DOHH2 (cell line): ENCODE measurements at regions not wholly inside any gene's neighbourhood (a gene's known extent, or its start where the extent isn't known, plus 50 kb on each side); places are given as distances from the start of the nearest gene placed in this dataset.

Experiments
- H3F3A ChIP-seq: fragments of 200-600 bp; sonication (generic), shearing (Covaris generic); 2 replicates; pipeline ENCODE4 v1.6.0; 2016; ENCODE audit warnings: antibody characterized with exemption, mild to moderate bottlenecking; ENCODE audit not compliant: control insufficient read depth, insufficient read depth
- H3K27ac ChIP-seq: fragments of 200-600 bp; sonication (generic); 2 replicates; pipeline ENCODE4 v1.5.1; 2014; ENCODE audit warnings: low read depth, mild to moderate bottlenecking, low read length, moderate library complexity
- H3K27me3 ChIP-seq: fragments of 200-600 bp; sonication (generic); 2 replicates; pipeline ENCODE4 v1.6.1; 2014; ENCODE audit warnings: mild to moderate bottlenecking, low read length, mixed read lengths; ENCODE audit not compliant: control insufficient read depth
- H3K36me3 ChIP-seq: fragments of 200-600 bp; sonication (generic); 2 replicates; pipeline ENCODE4 v1.6.1; 2014; ENCODE audit warnings: mild to moderate bottlenecking, low read length, moderate library complexity, mixed read lengths; ENCODE audit not compliant: control insufficient read depth
- H3K4me1 ChIP-seq: fragments of 200-600 bp; sonication (generic); 2 replicates; pipeline ENCODE4 v1.6.1; 2014; ENCODE audit warnings: mild to moderate bottlenecking, low read length, mixed read lengths; ENCODE audit not compliant: control insufficient read depth
- H3K4me2 ChIP-seq: fragments of 200-600 bp; sonication (generic); 2 replicates; pipeline ENCODE4 v1.6.0; 2014; ENCODE audit warnings: mild to moderate bottlenecking, low read length, moderate library complexity
- H3K4me3 ChIP-seq: fragments of 200-600 bp; sonication (generic); 2 replicates; pipeline ENCODE4 v1.5.1; 2014; ENCODE audit warnings: mild to moderate bottlenecking, low read length, mixed read lengths
- H3K79me2 ChIP-seq: fragments of 200-600 bp; sonication (generic); 2 replicates; pipeline ENCODE4 v1.6.1; 2014; ENCODE audit warnings: mild to moderate bottlenecking, low read length, mixed read lengths; ENCODE audit not compliant: control insufficient read depth
- H3K9me2 ChIP-seq: fragments of 200-600 bp; sonication (generic); replicated peaks from 2 replicates; pipeline ENCODE4 v1.6.1; 2014; ENCODE audit warnings: mild to moderate bottlenecking, low read length, mixed read lengths; ENCODE audit not compliant: control insufficient read depth
- H3K9me3 ChIP-seq: fragments of 200-600 bp; sonication (generic); 2 replicates; pipeline ENCODE4 v1.6.1; 2014; ENCODE audit warnings: antibody characterized with exemption, low read length, mixed read lengths; ENCODE audit not compliant: control insufficient read depth, insufficient read depth
- H4K20me1 ChIP-seq: fragments of 200-600 bp; sonication (generic); 2 replicates; pipeline ENCODE4 v1.6.0; 2014; ENCODE audit warnings: low read depth, mild to moderate bottlenecking, antibody characterized with exemption, low read length, moderate library complexity; ENCODE audit not compliant: control insufficient read depth, insufficient read depth
- EZH2phosphoT487 ChIP-seq: fragments of 200-600 bp; sonication (generic); IDR thresholded peaks from 2 replicates; pipeline ENCODE4 v1.6.1; 2017; ENCODE audit warnings: borderline replicate concordance, mild to moderate bottlenecking, antibody characterized with exemption, low read length, moderate library complexity, mixed read lengths
- TF ChIP-seq, protein P1 (sequence below): fragments of 200-600 bp; sonication (generic); IDR thresholded peaks from one replicate; pipeline ENCODE4 v1.5.1; 2014; ENCODE audit warnings: antibody characterized with exemption, mild to moderate bottlenecking, low read depth, low read length; ENCODE audit not compliant: poor library complexity, severe bottlenecking

DNA sequence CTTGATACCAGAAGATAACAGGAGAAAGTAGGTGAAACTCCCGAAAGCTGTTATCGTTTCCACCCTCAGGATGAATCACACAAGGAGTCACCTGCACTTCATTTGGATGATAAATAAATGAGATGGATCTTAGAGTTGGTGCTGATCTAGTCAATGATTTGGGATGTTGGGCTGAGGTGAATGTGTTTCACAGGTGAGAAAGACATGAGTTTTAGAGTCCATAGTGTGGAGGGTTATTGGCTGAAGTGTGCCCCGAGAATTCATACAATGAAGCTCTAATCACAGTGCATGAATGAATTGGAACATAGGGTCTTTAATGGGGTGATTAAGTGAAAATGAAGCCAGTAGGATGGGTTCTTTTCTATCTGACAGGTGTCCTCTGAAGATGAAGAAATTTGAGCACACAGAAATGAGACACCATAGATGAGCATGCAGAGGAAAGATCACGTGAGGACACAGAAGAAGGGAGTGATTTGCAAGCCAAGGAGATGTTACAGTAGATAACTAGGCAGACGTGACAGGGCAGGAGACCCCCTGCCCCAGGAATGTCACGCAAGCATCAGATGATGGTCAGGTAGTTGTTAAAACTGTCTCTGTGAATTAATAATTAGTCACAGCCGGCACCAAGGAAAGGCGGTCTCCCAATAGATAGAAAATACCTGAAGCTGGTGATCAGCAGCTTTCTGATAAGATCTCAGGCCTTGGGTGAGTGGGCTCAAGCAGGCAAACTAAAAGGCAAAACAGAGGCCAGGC, 60.3 kb upstream of the IGLL5 start:
- H3K9me3 ChIP-seq: no peaks in the 10 kb centered on the region
- H4K20me1 ChIP-seq: no peaks in the 10 kb centered on the region
- TF ChIP-seq, protein P1, sequence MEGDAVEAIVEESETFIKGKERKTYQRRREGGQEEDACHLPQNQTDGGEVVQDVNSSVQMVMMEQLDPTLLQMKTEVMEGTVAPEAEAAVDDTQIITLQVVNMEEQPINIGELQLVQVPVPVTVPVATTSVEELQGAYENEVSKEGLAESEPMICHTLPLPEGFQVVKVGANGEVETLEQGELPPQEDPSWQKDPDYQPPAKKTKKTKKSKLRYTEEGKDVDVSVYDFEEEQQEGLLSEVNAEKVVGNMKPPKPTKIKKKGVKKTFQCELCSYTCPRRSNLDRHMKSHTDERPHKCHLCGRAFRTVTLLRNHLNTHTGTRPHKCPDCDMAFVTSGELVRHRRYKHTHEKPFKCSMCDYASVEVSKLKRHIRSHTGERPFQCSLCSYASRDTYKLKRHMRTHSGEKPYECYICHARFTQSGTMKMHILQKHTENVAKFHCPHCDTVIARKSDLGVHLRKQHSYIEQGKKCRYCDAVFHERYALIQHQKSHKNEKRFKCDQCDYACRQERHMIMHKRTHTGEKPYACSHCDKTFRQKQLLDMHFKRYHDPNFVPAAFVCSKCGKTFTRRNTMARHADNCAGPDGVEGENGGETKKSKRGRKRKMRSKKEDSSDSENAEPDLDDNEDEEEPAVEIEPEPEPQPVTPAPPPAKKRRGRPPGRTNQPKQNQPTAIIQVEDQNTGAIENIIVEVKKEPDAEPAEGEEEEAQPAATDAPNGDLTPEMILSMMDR: no peak
- TF ChIP-seq EZH2phosphoT487: no peak
- no peak overlapping the region for H3K4me2 ChIP-seq
- no peaks in the 10 kb centered on the region for H3K36me3 ChIP-seq
- H3K4me3 ChIP-seq: no peak overlapping the region
- H3K79me2 ChIP-seq: no peaks in the 10 kb centered on the region
- no peaks in the 10 kb centered on the region for H3K4me1 ChIP-seq
- H3K27ac ChIP-seq: no peak overlapping the region
- H3K9me2 ChIP-seq: no peaks in the 10 kb centered on the region
- H3K27me3 ChIP-seq: no peaks in the 10 kb centered on the region
- H3F3A ChIP-seq: no peaks in the 10 kb centered on the region

DNA sequence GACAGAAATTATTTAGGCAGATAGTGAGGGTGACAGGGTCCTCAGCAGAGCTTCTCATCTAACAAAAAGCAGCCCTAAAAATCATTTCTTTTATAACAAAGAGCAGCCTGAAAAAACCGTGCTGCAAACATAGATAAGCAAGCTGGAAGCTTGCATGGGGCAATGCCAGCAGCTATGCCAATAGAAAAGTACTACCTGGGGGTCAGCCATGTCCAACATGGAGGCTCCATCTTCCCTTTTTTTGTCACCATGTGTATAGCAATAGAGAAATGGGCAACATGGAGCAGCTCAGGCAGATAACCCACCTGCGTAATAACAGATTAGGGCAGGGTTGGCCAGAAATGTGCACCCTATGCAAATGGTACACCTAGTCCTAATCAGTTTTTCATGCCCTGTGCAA, 57.4 kb upstream of the IGLL5 start:
- no peak overlapping the region for H3K4me3 ChIP-seq

DNA sequence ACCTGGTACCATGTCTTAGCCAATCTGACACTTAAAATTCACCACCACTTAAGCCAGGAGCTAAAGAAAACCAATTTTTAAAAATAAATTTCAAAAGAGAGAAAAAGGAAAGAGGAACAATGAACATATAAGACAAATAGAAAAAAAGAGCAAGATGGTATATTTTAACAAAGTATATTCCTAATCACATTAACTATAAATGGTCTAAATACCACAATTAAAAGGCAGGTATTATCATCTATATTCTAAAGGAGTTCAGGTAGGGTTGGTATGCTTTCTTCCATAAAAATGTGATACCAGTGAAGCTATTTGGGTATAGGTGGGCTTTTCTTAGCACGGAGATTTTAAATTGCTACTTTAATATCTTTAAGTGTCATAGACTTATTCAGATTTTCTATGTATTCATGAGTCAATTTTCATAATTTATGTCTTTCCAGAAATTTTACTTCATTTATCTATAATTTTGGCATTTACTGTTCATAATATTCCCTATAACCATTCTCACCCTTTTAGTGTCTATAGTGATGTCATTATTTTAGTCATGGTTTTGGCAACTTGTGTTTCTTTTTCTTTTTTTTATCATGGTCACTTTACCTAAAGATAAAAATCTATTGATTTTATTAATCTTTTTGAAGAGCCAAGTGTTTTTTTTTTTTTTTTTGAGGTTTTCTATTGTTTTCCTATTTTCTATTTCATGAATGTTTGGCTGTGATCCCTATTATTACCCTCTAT, 56.5 kb upstream of the IGLL5 start:
- Histone ChIP-seq H3K36me3 (no peaks in the 10 kb centered on the region), H3K4me1 (no peaks in the 10 kb centered on the region), H4K20me1 (no peaks in the 10 kb centered on the region), H3K4me3 (no peak overlapping the region), H3K27ac (no peak overlapping the region), H3K4me2 (no peak overlapping the region), H3K79me2 (no peaks in the 10 kb centered on the region), H3K9me3 (no peaks in the 10 kb centered on the region), H3F3A (no peaks in the 10 kb centered on the region), H3K27me3 (no peaks in the 10 kb centered on the region), H3K9me2 (no peaks in the 10 kb centered on the region)
- TF ChIP-seq, protein P1: no peak
- TF ChIP-seq EZH2phosphoT487: no peak

More for the DNA sequence above, 57.4 kb upstream of the IGLL5 start:
- H4K20me1 ChIP-seq: no peaks in the 10 kb centered on the region
- TF ChIP-seq, protein P1: no peak
- TF ChIP-seq EZH2phosphoT487: no peak
- H3K9me2 ChIP-seq: no peaks in the 10 kb centered on the region
- no peaks in the 10 kb centered on the region for H3K36me3 ChIP-seq
- H3K27ac ChIP-seq: no peak overlapping the region
- H3K27me3 ChIP-seq: no peaks in the 10 kb centered on the region
- no peaks in the 10 kb centered on the region for H3K4me1 ChIP-seq
- no peaks in the 10 kb centered on the region for H3K9me3 ChIP-seq
- no peaks in the 10 kb centered on the region for H3F3A ChIP-seq
- no peak overlapping the region for H3K4me2 ChIP-seq
- H3K79me2 ChIP-seq: no peaks in the 10 kb centered on the region
